WTC11 (cell line): ENCODE measurements at regions not wholly inside any gene's neighbourhood (a gene's known extent, or its start where the extent isn't known, plus 50 kb on each side); places are given as distances from the start of the nearest gene placed in this dataset.

Experiments
- ATAC-seq: fragments of 200-7000 bp; cut with Tn5 transposase; 2 replicates; pipeline ENCODE4 v1.10.0; 2021; ENCODE audit warnings: mild to moderate bottlenecking, moderate library complexity
- CTCF ChIA-PET: fragments of 300-600 bp; sonication (Branson Sonifier 250); formaldehyde crosslinking; loops from one replicate; lab custom pipeline; 2021; ENCODE audit warnings: antibody characterized with exemption; lab: Charles Lee
- POLR2A ChIA-PET: fragments of 350-600 bp; sonication (Branson Sonifier 250); formaldehyde crosslinking; loops from one replicate; lab custom pipeline; 2021; ENCODE audit warnings: antibody characterized with exemption; lab: Charles Lee
- DNase-seq: peaks from one replicate; pipeline ENCODE4 v3.0.0; 2021; ENCODE audit warnings: low spot score
- H3K27ac Mint-ChIP-seq: 2 replicates; pipeline ENCODE4 v1.8.0; 2021; ENCODE audit warnings: mixed read lengths
- H3K27me3 Mint-ChIP-seq: 2 replicates; pipeline ENCODE4 v1.8.0; 2021; ENCODE audit warnings: low read depth, mild to moderate bottlenecking, moderate library complexity, mixed read lengths
- H3K36me3 Mint-ChIP-seq: 2 replicates; pipeline ENCODE4 v1.8.0; 2021; ENCODE audit warnings: mixed read lengths
- H3K4me1 Mint-ChIP-seq: 2 replicates; pipeline ENCODE4 v1.8.0; 2022; ENCODE audit warnings: mixed read lengths
- H3K4me3 Mint-ChIP-seq: 2 replicates; pipeline ENCODE4 v1.8.0; 2021; ENCODE audit warnings: mild to moderate bottlenecking, moderate library complexity, mixed read lengths
- H3K9me3 Mint-ChIP-seq: 2 replicates; pipeline ENCODE4 v1.8.0; 2021; ENCODE audit warnings: mixed read lengths
- ATF3 ChIP-seq: sonication (generic); formaldehyde crosslinking; conservative IDR thresholded peaks from 2 replicates; pipeline ENCODE4 v1.8.1; 2022; ENCODE audit warnings: mild to moderate bottlenecking, missing genetic modification reagents
- CREB1 ChIP-seq: sonication (generic); formaldehyde crosslinking; IDR thresholded peaks from 2 replicates; pipeline ENCODE4 v1.8.0; 2023; ENCODE audit warnings: mild to moderate bottlenecking, missing genetic modification reagents
- FOXJ3 ChIP-seq: sonication (generic); formaldehyde crosslinking; IDR thresholded peaks from 2 replicates; pipeline ENCODE4 v1.9.0; 2021; ENCODE audit warnings: missing genetic modification reagents, mild to moderate bottlenecking, borderline replicate concordance
- FOXP4 ChIP-seq: sonication (generic); formaldehyde crosslinking; IDR thresholded peaks from 2 replicates; pipeline ENCODE4 v1.8.0; 2022; ENCODE audit warnings: mild to moderate bottlenecking, missing genetic modification reagents
- HMGA2 ChIP-seq: fragments of 250-450 bp; sonication (Bioruptor Pico); IDR thresholded peaks from 2 replicates; pipeline ENCODE4 v1.4.0; 2021; ENCODE audit warnings: mild to moderate bottlenecking, moderate library complexity
- JUN ChIP-seq: sonication (generic); formaldehyde crosslinking; IDR thresholded peaks from 2 replicates; pipeline ENCODE4 v1.8.0; 2023; ENCODE audit warnings: mild to moderate bottlenecking, missing genetic modification reagents
- NR2C2 ChIP-seq: sonication (generic); formaldehyde crosslinking; IDR thresholded peaks from 2 replicates; pipeline ENCODE4 v1.8.0; 2022; ENCODE audit warnings: mild to moderate bottlenecking, missing genetic modification reagents
- OVOL2 ChIP-seq: fragments of 250-450 bp; sonication (Bioruptor Pico); IDR thresholded peaks from 2 replicates; pipeline ENCODE4 v1.9.0; 2021; ENCODE audit warnings: mild to moderate bottlenecking, borderline replicate concordance
- SMAD4 ChIP-seq: sonication (generic); formaldehyde crosslinking; IDR thresholded peaks from 2 replicates; pipeline ENCODE4 v1.8.0; 2022; ENCODE audit warnings: mild to moderate bottlenecking, missing genetic modification reagents
- TEAD4 ChIP-seq: sonication (generic); formaldehyde crosslinking; IDR thresholded peaks from 2 replicates; pipeline ENCODE4 v1.8.0; 2022; ENCODE audit warnings: mild to moderate bottlenecking, missing genetic modification reagents
- ZNF138 ChIP-seq: sonication (generic); formaldehyde crosslinking; conservative IDR thresholded peaks from 2 replicates; pipeline ENCODE4 v1.8.1; 2022; ENCODE audit warnings: mild to moderate bottlenecking, moderate library complexity, missing genetic modification reagents
- ZNF219 ChIP-seq: sonication (generic); formaldehyde crosslinking; IDR thresholded peaks from 2 replicates; pipeline ENCODE4 v1.8.0; 2023; ENCODE audit warnings: missing genetic modification reagents, mild to moderate bottlenecking, borderline replicate concordance
- ZNF512 ChIP-seq: sonication (generic); formaldehyde crosslinking; IDR thresholded peaks from 2 replicates; pipeline ENCODE4 v1.8.1; 2022; ENCODE audit warnings: missing genetic modification reagents, borderline replicate concordance
- TF ChIP-seq, protein P1 (sequence below): sonication (generic); formaldehyde crosslinking; conservative IDR thresholded peaks from 2 replicates; pipeline ENCODE4 v1.8.1; 2023; ENCODE audit warnings: mild to moderate bottlenecking, low read depth, missing genetic modification reagents, moderate library complexity
- TF ChIP-seq, protein P2 (sequence below): sonication (generic); formaldehyde crosslinking; IDR thresholded peaks from 2 replicates; pipeline ENCODE4 v1.8.1; 2022; ENCODE audit warnings: mild to moderate bottlenecking, missing genetic modification reagents, moderate library complexity, borderline replicate concordance
- TF ChIP-seq, protein P3 (sequence below): sonication (generic); formaldehyde crosslinking; IDR thresholded peaks from 2 replicates; pipeline ENCODE4 v1.8.1; 2022; ENCODE audit warnings: low read depth, missing genetic modification reagents, borderline replicate concordance
- TF ChIP-seq, protein P4 (sequence below): sonication (generic); formaldehyde crosslinking; IDR thresholded peaks from 2 replicates; pipeline ENCODE4 v1.8.0; 2022; ENCODE audit warnings: missing genetic modification reagents
- TF ChIP-seq, protein P5 (sequence below): sonication (generic); formaldehyde crosslinking; IDR thresholded peaks from 2 replicates; pipeline ENCODE4 v1.8.0; 2022; ENCODE audit warnings: mild to moderate bottlenecking, missing genetic modification reagents

GRCh38 chr2:240230291-240230931, 90.0 kb upstream of the OTOS start:
- no peaks in the 10 kb centered on the region for H3K4me1 Mint-ChIP-seq
- ChIA-PET CTCF (no interaction called here), POLR2A (no interaction called here)
- peaks cover 8% of the 10 kb centered on the region for H3K27me3 Mint-ChIP-seq
- no peaks in the 10 kb centered on the region; the same call in 1 of the 2 replicates for H3K36me3 Mint-ChIP-seq
- H3K9me3 Mint-ChIP-seq, result peaks cover 33% of the 10 kb centered on the region
- H3K4me3 Mint-ChIP-seq, result no peak overlapping the region
- no peak for DNase-seq
- ATAC-seq, result no peak
- no peak overlapping the region for H3K27ac Mint-ChIP-seq
- TF ChIP-seq ATF3 (CRISPR knock-in tag), result no peak
- TF ChIP-seq, protein P1, sequence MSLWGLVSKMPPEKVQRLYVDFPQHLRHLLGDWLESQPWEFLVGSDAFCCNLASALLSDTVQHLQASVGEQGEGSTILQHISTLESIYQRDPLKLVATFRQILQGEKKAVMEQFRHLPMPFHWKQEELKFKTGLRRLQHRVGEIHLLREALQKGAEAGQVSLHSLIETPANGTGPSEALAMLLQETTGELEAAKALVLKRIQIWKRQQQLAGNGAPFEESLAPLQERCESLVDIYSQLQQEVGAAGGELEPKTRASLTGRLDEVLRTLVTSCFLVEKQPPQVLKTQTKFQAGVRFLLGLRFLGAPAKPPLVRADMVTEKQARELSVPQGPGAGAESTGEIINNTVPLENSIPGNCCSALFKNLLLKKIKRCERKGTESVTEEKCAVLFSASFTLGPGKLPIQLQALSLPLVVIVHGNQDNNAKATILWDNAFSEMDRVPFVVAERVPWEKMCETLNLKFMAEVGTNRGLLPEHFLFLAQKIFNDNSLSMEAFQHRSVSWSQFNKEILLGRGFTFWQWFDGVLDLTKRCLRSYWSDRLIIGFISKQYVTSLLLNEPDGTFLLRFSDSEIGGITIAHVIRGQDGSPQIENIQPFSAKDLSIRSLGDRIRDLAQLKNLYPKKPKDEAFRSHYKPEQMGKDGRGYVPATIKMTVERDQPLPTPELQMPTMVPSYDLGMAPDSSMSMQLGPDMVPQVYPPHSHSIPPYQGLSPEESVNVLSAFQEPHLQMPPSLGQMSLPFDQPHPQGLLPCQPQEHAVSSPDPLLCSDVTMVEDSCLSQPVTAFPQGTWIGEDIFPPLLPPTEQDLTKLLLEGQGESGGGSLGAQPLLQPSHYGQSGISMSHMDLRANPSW (CRISPR knock-in tag), result no peak
- TF ChIP-seq TEAD4 (CRISPR knock-in tag), result no peak
- TF ChIP-seq SMAD4, result no peak
- no peak for TF ChIP-seq FOXJ3 (CRISPR knock-in tag)

GRCh38 chr2:240231838-240232244, 91.4 kb upstream of the OTOS start:
- Mint-ChIP-seq H3K36me3 (no peaks in the 10 kb centered on the region; the same call in 1 of the 2 replicates), H3K27ac (no peak overlapping the region), H3K4me1 (0 out of 2 replicates have a peak, but pooled peaks cover 4% of the 10 kb centered on the region), H3K27me3 (peaks cover 8% of the 10 kb centered on the region; the same call in 1 of the 2 replicates), H3K4me3 (no peak overlapping the region), H3K9me3 (peaks cover 22% of the 10 kb centered on the region)
- ChIA-PET POLR2A (no interaction called here), CTCF (interaction anchor here (1.2 to 2.7 kb wide), 9 partner anchors 11 to 207 kb away, joined by 3 to 20 read pairs (median 7); no protein-coding TSS in a partner anchor)
- DNase-seq (no peak), ATAC-seq (no peak)
- TF ChIP-seq HMGA2 (no peak), NR2C2 (CRISPR knock-in tag) (no peak), CREB1 (CRISPR knock-in tag) (no peak), ZNF512 (CRISPR knock-in tag) (no peak), ZNF138 (CRISPR knock-in tag) (no peak), OVOL2 (CRISPR knock-in tag) (no peak), JUN (CRISPR knock-in tag) (no peak), ZNF219 (CRISPR knock-in tag) (no peak), FOXP4 (CRISPR knock-in tag) (no peak)
- TF ChIP-seq, protein P2, sequence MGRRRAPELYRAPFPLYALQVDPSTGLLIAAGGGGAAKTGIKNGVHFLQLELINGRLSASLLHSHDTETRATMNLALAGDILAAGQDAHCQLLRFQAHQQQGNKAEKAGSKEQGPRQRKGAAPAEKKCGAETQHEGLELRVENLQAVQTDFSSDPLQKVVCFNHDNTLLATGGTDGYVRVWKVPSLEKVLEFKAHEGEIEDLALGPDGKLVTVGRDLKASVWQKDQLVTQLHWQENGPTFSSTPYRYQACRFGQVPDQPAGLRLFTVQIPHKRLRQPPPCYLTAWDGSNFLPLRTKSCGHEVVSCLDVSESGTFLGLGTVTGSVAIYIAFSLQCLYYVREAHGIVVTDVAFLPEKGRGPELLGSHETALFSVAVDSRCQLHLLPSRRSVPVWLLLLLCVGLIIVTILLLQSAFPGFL (CRISPR knock-in tag), result no peak
- TF ChIP-seq, protein P3, sequence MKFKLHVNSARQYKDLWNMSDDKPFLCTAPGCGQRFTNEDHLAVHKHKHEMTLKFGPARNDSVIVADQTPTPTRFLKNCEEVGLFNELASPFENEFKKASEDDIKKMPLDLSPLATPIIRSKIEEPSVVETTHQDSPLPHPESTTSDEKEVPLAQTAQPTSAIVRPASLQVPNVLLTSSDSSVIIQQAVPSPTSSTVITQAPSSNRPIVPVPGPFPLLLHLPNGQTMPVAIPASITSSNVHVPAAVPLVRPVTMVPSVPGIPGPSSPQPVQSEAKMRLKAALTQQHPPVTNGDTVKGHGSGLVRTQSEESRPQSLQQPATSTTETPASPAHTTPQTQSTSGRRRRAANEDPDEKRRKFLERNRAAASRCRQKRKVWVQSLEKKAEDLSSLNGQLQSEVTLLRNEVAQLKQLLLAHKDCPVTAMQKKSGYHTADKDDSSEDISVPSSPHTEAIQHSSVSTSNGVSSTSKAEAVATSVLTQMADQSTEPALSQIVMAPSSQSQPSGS (CRISPR knock-in tag), result no peak
- TF ChIP-seq, protein P4, sequence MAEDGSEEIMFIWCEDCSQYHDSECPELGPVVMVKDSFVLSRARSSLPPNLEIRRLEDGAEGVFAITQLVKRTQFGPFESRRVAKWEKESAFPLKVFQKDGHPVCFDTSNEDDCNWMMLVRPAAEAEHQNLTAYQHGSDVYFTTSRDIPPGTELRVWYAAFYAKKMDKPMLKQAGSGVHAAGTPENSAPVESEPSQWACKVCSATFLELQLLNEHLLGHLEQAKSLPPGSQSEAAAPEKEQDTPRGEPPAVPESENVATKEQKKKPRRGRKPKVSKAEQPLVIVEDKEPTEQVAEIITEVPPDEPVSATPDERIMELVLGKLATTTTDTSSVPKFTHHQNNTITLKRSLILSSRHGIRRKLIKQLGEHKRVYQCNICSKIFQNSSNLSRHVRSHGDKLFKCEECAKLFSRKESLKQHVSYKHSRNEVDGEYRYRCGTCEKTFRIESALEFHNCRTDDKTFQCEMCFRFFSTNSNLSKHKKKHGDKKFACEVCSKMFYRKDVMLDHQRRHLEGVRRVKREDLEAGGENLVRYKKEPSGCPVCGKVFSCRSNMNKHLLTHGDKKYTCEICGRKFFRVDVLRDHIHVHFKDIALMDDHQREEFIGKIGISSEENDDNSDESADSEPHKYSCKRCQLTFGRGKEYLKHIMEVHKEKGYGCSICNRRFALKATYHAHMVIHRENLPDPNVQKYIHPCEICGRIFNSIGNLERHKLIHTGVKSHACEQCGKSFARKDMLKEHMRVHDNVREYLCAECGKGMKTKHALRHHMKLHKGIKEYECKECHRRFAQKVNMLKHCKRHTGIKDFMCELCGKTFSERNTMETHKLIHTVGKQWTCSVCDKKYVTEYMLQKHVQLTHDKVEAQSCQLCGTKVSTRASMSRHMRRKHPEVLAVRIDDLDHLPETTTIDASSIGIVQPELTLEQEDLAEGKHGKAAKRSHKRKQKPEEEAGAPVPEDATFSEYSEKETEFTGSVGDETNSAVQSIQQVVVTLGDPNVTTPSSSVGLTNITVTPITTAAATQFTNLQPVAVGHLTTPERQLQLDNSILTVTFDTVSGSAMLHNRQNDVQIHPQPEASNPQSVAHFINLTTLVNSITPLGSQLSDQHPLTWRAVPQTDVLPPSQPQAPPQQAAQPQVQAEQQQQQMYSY (CRISPR knock-in tag), result no peak
- TF ChIP-seq, protein P5, sequence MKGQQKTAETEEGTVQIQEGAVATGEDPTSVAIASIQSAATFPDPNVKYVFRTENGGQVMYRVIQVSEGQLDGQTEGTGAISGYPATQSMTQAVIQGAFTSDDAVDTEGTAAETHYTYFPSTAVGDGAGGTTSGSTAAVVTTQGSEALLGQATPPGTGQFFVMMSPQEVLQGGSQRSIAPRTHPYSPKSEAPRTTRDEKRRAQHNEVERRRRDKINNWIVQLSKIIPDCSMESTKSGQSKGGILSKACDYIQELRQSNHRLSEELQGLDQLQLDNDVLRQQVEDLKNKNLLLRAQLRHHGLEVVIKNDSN, result no peak
